ENCODE measurements at regions not wholly inside any gene's neighbourhood (a gene's known extent, or its start where the extent isn't known, plus 50 kb on each side); places are given as distances from the start of the nearest gene placed in this dataset.

- TF ChIP-seq EZH2phosphoT487 (IDR thresholded peaks at IDR 0.05; ENCODE audit: borderline replicate concordance) (no peak), CTCF (conservative IDR thresholded peaks at IDR 0.05; ENCODE audit: low read length) (no peak)
These were observed 436.5 kb upstream of the PCDH20 start for GRCh38 chr13:61852116-61852619.

GRCh38 chr13:61850794-61851193, 435.1 kb upstream of the PCDH20 start:
- Histone ChIP-seq H3K36me3 (ENCODE audit: insufficient read depth, low read length) (no peaks in the 10 kb centered on the region), H3K27me3 (ENCODE audit: insufficient read depth, low read length, poor library complexity, severe bottlenecking) (no peaks in the 10 kb centered on the region), H3K4me2 (ENCODE audit: low read depth, low read length, poor library complexity, severe bottlenecking) (no peak overlapping the region), H3K4me1 (ENCODE audit: insufficient read depth, low read length, poor library complexity, severe bottlenecking) (peaks cover 3% of the 10 kb centered on the region), H3K79me2 (ENCODE audit: insufficient read depth, low read length) (no peaks in the 10 kb centered on the region), H3K9me2 (replicated peaks; ENCODE audit: low read depth, low read length) (no peaks in the 10 kb centered on the region), H4K20me1 (ENCODE audit: insufficient read depth, low read length, poor library complexity, severe bottlenecking) (no peaks in the 10 kb centered on the region), H3K9ac (ENCODE audit: low read depth, low read length, poor library complexity, severe bottlenecking) (no peak overlapping the region), H3K4me3 (ENCODE audit: low read length, poor library complexity, severe bottlenecking) (no peak overlapping the region), H3K9me3 (ENCODE audit: insufficient read depth, low read depth, low read length) (no peaks in the 10 kb centered on the region), H2AFZ (ENCODE audit: low read length) (no peak overlapping the region), H3F3A (ENCODE audit: low read depth) (no peaks in the 10 kb centered on the region)
- no peak for TF ChIP-seq CTCF (conservative IDR thresholded peaks at IDR 0.05; ENCODE audit: low read length)
- no peak for TF ChIP-seq EZH2phosphoT487 (IDR thresholded peaks at IDR 0.05; ENCODE audit: borderline replicate concordance)

More at GRCh38 chr13:61852116-61852619, 436.5 kb upstream of the PCDH20 start:
- no peaks in the 10 kb centered on the region for H3K9me3 ChIP-seq (ENCODE audit: insufficient read depth, low read depth, low read length)
- no peaks in the 10 kb centered on the region for H3K79me2 ChIP-seq (ENCODE audit: insufficient read depth, low read length)
- H3F3A ChIP-seq (ENCODE audit: low read depth), result no peaks in the 10 kb centered on the region
- H3K4me3 ChIP-seq (ENCODE audit: low read length, poor library complexity, severe bottlenecking), result no peak overlapping the region
- H2AFZ ChIP-seq (ENCODE audit: low read length), result no peak overlapping the region
- H3K9me2 ChIP-seq (replicated peaks; ENCODE audit: low read depth, low read length), result no peaks in the 10 kb centered on the region
- peaks cover 3% of the 10 kb centered on the region for H3K4me1 ChIP-seq (ENCODE audit: insufficient read depth, low read length, poor library complexity, severe bottlenecking)
- no peak overlapping the region for H3K9ac ChIP-seq (ENCODE audit: low read depth, low read length, poor library complexity, severe bottlenecking)
- H3K36me3 ChIP-seq (ENCODE audit: insufficient read depth, low read length), result no peaks in the 10 kb centered on the region
- no peak overlapping the region for H3K4me2 ChIP-seq (ENCODE audit: low read depth, low read length, poor library complexity, severe bottlenecking)
- no peaks in the 10 kb centered on the region for H4K20me1 ChIP-seq (ENCODE audit: insufficient read depth, low read length, poor library complexity, severe bottlenecking)
- no peaks in the 10 kb centered on the region for H3K27me3 ChIP-seq (ENCODE audit: insufficient read depth, low read length, poor library complexity, severe bottlenecking)

GRCh38 chr13:61838568-61838967, 422.9 kb upstream of the PCDH20 start:
- H3K4me1 ChIP-seq (ENCODE audit: insufficient read depth, low read length, poor library complexity, severe bottlenecking), result no peaks in the 10 kb centered on the region
- H3F3A ChIP-seq (ENCODE audit: low read depth), result no peaks in the 10 kb centered on the region
- H3K9me2 ChIP-seq (replicated peaks; ENCODE audit: low read depth, low read length), result no peaks in the 10 kb centered on the region
- H2AFZ ChIP-seq (ENCODE audit: low read length), result no peak overlapping the region
- H3K27me3 ChIP-seq (ENCODE audit: insufficient read depth, low read length, poor library complexity, severe bottlenecking), result no peaks in the 10 kb centered on the region
- H3K9ac ChIP-seq (ENCODE audit: low read depth, low read length, poor library complexity, severe bottlenecking), result no peak overlapping the region
- no peaks in the 10 kb centered on the region for H3K36me3 ChIP-seq (ENCODE audit: insufficient read depth, low read length)
- no peak overlapping the region for H3K4me3 ChIP-seq (ENCODE audit: low read length, poor library complexity, severe bottlenecking)
- H3K4me2 ChIP-seq (ENCODE audit: low read depth, low read length, poor library complexity, severe bottlenecking), result no peak overlapping the region
- no peaks in the 10 kb centered on the region for H3K9me3 ChIP-seq (ENCODE audit: insufficient read depth, low read depth, low read length)
- H4K20me1 ChIP-seq (ENCODE audit: insufficient read depth, low read length, poor library complexity, severe bottlenecking), result no peaks in the 10 kb centered on the region
- no peaks in the 10 kb centered on the region for H3K79me2 ChIP-seq (ENCODE audit: insufficient read depth, low read length)
- TF ChIP-seq EZH2phosphoT487 (IDR thresholded peaks at IDR 0.05; ENCODE audit: borderline replicate concordance) (no peak), CTCF (conservative IDR thresholded peaks at IDR 0.05; ENCODE audit: low read length) (no peak)

Measured in Loucy (cell line).